ENCODE measurements at regions not wholly inside any gene's neighbourhood (a gene's known extent, or its start where the extent isn't known, plus 50 kb on each side); places are given as distances from the start of the nearest gene placed in this dataset.

DNA sequence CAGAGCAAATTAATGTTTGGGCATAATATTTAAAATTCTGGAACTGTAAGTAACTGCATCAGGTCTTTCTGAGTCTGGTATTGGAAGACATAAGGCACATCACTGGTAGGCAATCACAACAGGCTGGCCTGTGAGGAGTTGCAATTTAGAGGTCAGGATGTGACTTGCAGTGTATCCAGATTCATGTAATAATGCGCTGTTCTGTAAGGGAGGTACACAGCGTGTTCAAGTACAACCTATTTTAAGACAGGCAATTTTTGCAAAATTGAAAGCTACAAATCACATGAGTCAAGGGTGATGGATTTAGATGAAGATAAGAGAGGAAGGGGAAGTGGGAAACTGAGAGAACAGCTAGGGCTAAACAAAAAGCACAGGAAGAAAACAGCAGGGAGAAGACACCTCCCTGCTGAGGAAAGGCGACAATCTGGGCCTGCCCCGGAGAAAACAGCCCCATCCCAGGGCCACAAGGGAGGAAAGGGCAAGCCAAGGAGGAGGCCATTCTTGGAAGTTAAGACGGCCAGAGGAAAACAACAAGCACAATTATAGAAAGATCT is 138.1 kb downstream of the LACC1 start:
- peaks cover 20% of the 10 kb centered on the region for H3K4me1 ChIP-seq (replicated peaks)
- no peaks in the 10 kb centered on the region for H3K36me3 ChIP-seq
- H3K27me3 ChIP-seq (replicated peaks), result no peaks in the 10 kb centered on the region
- no peak for DNase-seq (ENCODE audit: low read depth in 1 of 2, low spot score in 2 of 2)
- no peak overlapping the region for H3K4me3 ChIP-seq
- H3K27ac ChIP-seq, result no peak overlapping the region
- H3K9me3 ChIP-seq (replicated peaks), result no peaks in the 10 kb centered on the region

GRCh38 chr13:44019651-44020050 is 139.9 kb downstream of the LACC1 start:
- no peak overlapping the region for H3K27ac ChIP-seq
- peak in 1 of 2 experiments; percentile 15 for DNase-seq (ENCODE audit: low read depth in 1 of 2, low spot score in 2 of 2)
- no peaks in the 10 kb centered on the region for H3K9me3 ChIP-seq (replicated peaks)
- no peak overlapping the region for H3K4me3 ChIP-seq
- peaks cover 10% of the 10 kb centered on the region for H3K4me1 ChIP-seq (replicated peaks)
- H3K36me3 ChIP-seq, result no peaks in the 10 kb centered on the region
- H3K27me3 ChIP-seq (replicated peaks), result no peaks in the 10 kb centered on the region

DNA sequence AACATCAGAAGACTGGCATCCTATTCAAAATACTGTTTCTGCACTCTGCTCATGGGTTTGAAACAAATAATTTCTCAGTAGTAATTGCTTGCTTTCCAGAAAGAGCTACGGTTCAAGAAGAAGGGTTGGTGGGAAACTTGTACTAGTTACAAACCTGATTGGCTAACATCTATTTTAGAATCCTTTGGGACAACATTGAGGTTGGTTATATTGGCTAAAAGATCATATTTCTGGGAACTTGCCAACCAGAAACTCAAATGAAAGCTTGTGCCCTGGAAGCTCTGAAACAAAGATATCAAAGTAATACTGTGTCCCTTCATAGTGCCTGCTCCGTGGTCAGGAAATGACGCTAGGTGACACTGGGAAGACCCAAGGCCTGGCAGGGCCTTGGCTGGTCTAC is 141.7 kb downstream of the LACC1 start:
- DNase-seq (ENCODE audit: low read depth in 1 of 2, low spot score in 2 of 2), result no peak
- peaks cover 10% of the 10 kb centered on the region for H3K4me1 ChIP-seq (replicated peaks)
- H3K9me3 ChIP-seq (replicated peaks), result no peaks in the 10 kb centered on the region
- H3K27me3 ChIP-seq (replicated peaks), result no peaks in the 10 kb centered on the region
- H3K27ac ChIP-seq, result no peak overlapping the region
- no peaks in the 10 kb centered on the region for H3K36me3 ChIP-seq
- H3K4me3 ChIP-seq, result no peak overlapping the region

DNA sequence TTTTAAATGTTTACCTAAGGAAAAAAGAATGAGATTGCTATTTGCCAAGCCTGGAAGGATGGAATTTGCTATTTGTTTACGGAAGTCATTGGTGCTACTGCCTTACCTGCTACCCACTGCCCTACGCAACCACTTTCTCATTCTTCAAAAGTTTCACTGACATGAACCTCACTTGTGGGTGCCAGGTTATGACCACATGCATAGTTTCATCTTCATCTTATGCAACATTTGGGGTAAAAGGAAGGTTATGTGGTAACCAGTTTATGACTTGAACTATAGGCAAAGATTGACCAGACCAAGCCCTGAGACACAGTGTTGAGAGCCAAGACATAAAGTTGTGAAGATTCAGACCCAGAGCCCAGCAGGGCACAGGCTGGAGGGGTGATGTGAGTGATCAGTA is 142.5 kb downstream of the LACC1 start:
- no peaks in the 10 kb centered on the region for H3K9me3 ChIP-seq (replicated peaks)
- no peak for DNase-seq (ENCODE audit: low read depth in 1 of 2, low spot score in 2 of 2)

DNA sequence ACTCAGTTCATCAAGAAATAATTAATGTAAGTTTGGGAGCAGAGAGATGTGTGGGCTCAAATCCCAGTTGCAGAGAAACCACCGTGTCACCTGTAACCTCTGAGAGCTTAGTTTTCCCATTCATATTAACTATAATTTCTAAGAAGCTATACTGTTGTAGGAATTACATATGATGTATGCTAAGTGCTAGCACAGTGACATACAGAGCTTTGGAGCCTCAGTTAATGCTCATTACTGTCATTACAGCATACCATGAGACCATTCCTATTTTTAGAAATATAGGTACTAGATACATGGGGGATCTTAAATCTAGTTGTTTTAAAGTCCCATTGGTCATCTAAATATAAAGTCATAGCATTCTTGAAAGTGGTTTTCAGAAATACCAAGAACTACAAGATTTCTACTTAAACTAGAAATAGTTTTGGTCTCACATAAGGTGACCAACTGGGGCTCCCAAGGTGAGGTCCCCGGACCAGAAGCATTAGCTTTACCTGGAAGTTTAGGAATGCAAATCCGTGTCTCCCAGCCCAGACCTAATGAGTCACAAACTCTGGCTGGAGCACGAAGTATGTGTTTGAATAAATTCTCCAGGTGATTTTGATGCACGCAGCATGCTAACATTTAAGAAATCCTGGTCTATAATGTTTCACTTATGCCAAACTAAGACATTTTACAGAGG is 144.6 kb downstream of the LACC1 start:
- Histone ChIP-seq H3K9me3 (replicated peaks) (no peaks in the 10 kb centered on the region), H3K4me3 (no peak overlapping the region), H3K36me3 (no peaks in the 10 kb centered on the region), H3K27me3 (replicated peaks) (no peaks in the 10 kb centered on the region), H3K4me1 (replicated peaks) (peaks cover 10% of the 10 kb centered on the region), H3K27ac (no peak overlapping the region)
- DNase-seq (ENCODE audit: low read depth in 1 of 2, low spot score in 2 of 2), result no peak

More for the DNA sequence above, 142.5 kb downstream of the LACC1 start:
- Histone ChIP-seq H3K36me3 (no peaks in the 10 kb centered on the region), H3K27ac (no peak overlapping the region), H3K27me3 (replicated peaks) (no peaks in the 10 kb centered on the region), H3K4me3 (no peak overlapping the region), H3K4me1 (replicated peaks) (peaks cover 10% of the 10 kb centered on the region)

- DNase-seq (ENCODE audit: low read depth in 1 of 2, low spot score in 2 of 2), result no peak
- Histone ChIP-seq H3K4me3 (no peak overlapping the region), H3K27me3 (replicated peaks) (no peaks in the 10 kb centered on the region), H3K36me3 (no peaks in the 10 kb centered on the region), H3K9me3 (replicated peaks) (no peaks in the 10 kb centered on the region), H3K27ac (no peak overlapping the region), H3K4me1 (replicated peaks) (peaks cover 6% of the 10 kb centered on the region)
Measured at GRCh38 chr13:44024846-44025195, 145.1 kb downstream of the LACC1 start.

- Histone ChIP-seq H3K4me3 (no peak overlapping the region), H3K36me3 (no peaks in the 10 kb centered on the region), H3K27ac (no peak overlapping the region), H3K4me1 (replicated peaks) (no peaks in the 10 kb centered on the region; the same call in 1 of the 2 replicates), H3K27me3 (replicated peaks) (no peaks in the 10 kb centered on the region), H3K9me3 (replicated peaks) (no peaks in the 10 kb centered on the region)
- DNase-seq (ENCODE audit: low read depth in 1 of 2, low spot score in 2 of 2), result no peak
Measured at GRCh38 chr13:44026194-44026593, 146.5 kb downstream of the LACC1 start.

DNA sequence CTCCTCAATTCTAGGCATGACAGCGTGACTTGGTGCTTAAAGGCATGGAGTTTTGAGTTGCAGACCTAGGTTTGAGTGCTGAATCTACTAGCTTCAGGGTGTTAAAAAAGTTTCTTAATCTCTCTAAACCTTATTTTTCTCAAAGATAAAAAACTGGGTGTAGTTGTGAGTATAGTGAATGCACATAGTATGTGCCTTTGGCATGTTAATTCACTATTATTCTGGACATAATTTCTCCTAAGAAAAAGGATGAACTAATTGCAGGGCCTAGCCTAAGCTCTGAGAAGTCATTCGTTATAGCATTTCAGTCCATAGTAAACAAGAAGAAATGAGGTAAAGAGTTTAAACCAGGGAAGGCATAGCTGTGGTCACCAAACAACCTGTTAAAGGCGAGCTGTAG is 149.0 kb downstream of the LACC1 start:
- Histone ChIP-seq H3K27ac (no peak overlapping the region), H3K9me3 (replicated peaks) (no peaks in the 10 kb centered on the region), H3K4me3 (no peak overlapping the region), H3K36me3 (no peaks in the 10 kb centered on the region), H3K27me3 (replicated peaks) (no peaks in the 10 kb centered on the region), H3K4me1 (replicated peaks) (no peaks in the 10 kb centered on the region)
- DNase-seq (ENCODE audit: low read depth in 1 of 2, low spot score in 2 of 2), result no peak

- H3K27me3 ChIP-seq (replicated peaks), result no peaks in the 10 kb centered on the region
- DNase-seq (ENCODE audit: low read depth in 1 of 2, low spot score in 2 of 2), result no peak
Measured at GRCh38 chr13:44030615-44031014, 150.9 kb downstream of the LACC1 start.

GRCh38 chr13:44031555-44031954 is 151.9 kb downstream of the LACC1 start:
- Histone ChIP-seq H3K4me3 (no peak overlapping the region), H3K4me1 (replicated peaks) (no peaks in the 10 kb centered on the region), H3K36me3 (no peaks in the 10 kb centered on the region), H3K27me3 (replicated peaks) (no peaks in the 10 kb centered on the region), H3K9me3 (replicated peaks) (no peaks in the 10 kb centered on the region), H3K27ac (no peak overlapping the region)
- no peak for DNase-seq (ENCODE audit: low read depth in 1 of 2, low spot score in 2 of 2)

More at GRCh38 chr13:44030615-44031014, 150.9 kb downstream of the LACC1 start:
- Histone ChIP-seq H3K4me1 (replicated peaks) (no peaks in the 10 kb centered on the region), H3K4me3 (no peak overlapping the region), H3K36me3 (no peaks in the 10 kb centered on the region), H3K9me3 (replicated peaks) (no peaks in the 10 kb centered on the region), H3K27ac (no peak overlapping the region)

- Histone ChIP-seq H3K4me1 (replicated peaks) (no peaks in the 10 kb centered on the region), H3K4me3 (no peak overlapping the region), H3K36me3 (no peaks in the 10 kb centered on the region), H3K27me3 (replicated peaks) (no peaks in the 10 kb centered on the region), H3K27ac (no peak overlapping the region), H3K9me3 (replicated peaks) (no peaks in the 10 kb centered on the region)
- DNase-seq (ENCODE audit: low read depth in 1 of 2, low spot score in 2 of 2), result no peak
Measured at GRCh38 chr13:44032802-44033201, 153.1 kb downstream of the LACC1 start.

GRCh38 chr13:44035400-44035799 is 155.7 kb downstream of the LACC1 start:
- no peak for DNase-seq (ENCODE audit: low read depth in 1 of 2, low spot score in 2 of 2)
- no peak overlapping the region for H3K27ac ChIP-seq

GRCh38 chr13:44040070-44040817 is 160.5 kb downstream of the LACC1 start:
- no peak for DNase-seq (ENCODE audit: low read depth in 1 of 2, low spot score in 2 of 2)
- peaks cover 3% of the 10 kb centered on the region for H3K4me1 ChIP-seq (replicated peaks)
- H3K9me3 ChIP-seq (replicated peaks), result no peaks in the 10 kb centered on the region
- no peak overlapping the region for H3K4me3 ChIP-seq
- 0 out of 2 replicates have a peak, but pooled peaks cover 4% of the 10 kb centered on the region for H3K27me3 ChIP-seq (replicated peaks)
- H3K36me3 ChIP-seq, result no peaks in the 10 kb centered on the region
- no peak overlapping the region for H3K27ac ChIP-seq

More at GRCh38 chr13:44035400-44035799, 155.7 kb downstream of the LACC1 start:
- Histone ChIP-seq H3K4me3 (no peak overlapping the region), H3K4me1 (replicated peaks) (no peaks in the 10 kb centered on the region), H3K36me3 (no peaks in the 10 kb centered on the region), H3K9me3 (replicated peaks) (no peaks in the 10 kb centered on the region), H3K27me3 (replicated peaks) (0 out of 2 replicates have a peak, but pooled peaks cover 4% of the 10 kb centered on the region)

- no peak overlapping the region for H3K4me3 ChIP-seq
- no peak for DNase-seq (ENCODE audit: low read depth in 1 of 2, low spot score in 2 of 2)
- no peaks in the 10 kb centered on the region for H3K36me3 ChIP-seq
- no peak overlapping the region for H3K27ac ChIP-seq
- 0 out of 2 replicates have a peak, but pooled peaks cover 4% of the 10 kb centered on the region for H3K27me3 ChIP-seq (replicated peaks)
- no peaks in the 10 kb centered on the region for H3K9me3 ChIP-seq (replicated peaks)
- H3K4me1 ChIP-seq (replicated peaks), result peaks cover 3% of the 10 kb centered on the region
Measured at GRCh38 chr13:44040818-44041100, 161.1 kb downstream of the LACC1 start.

All from SJSA1 (cell line).